GM23248 (cell line): ENCODE measurements at regions not wholly inside any gene's neighbourhood (a gene's known extent, or its start where the extent isn't known, plus 50 kb on each side); places are given as distances from the start of the nearest gene placed in this dataset.

Experiments used
- EZH2 ChIP-seq: fragments of 200-600 bp; sonication (generic); IDR thresholded peaks from 2 replicates; pipeline ENCODE4 v1.6.1; 2018; ENCODE audit warnings: antibody characterized with exemption, mild to moderate bottlenecking; ENCODE audit not compliant: insufficient read depth, poor library complexity, severe bottlenecking
- EZH2phosphoT487 ChIP-seq: fragments of 200-600 bp; sonication (generic); IDR thresholded peaks from 2 replicates; pipeline ENCODE4 v1.6.1; 2018; ENCODE audit warnings: antibody characterized with exemption, moderate library complexity, mild to moderate bottlenecking, low read depth; ENCODE audit not compliant: insufficient read depth

DNA sequence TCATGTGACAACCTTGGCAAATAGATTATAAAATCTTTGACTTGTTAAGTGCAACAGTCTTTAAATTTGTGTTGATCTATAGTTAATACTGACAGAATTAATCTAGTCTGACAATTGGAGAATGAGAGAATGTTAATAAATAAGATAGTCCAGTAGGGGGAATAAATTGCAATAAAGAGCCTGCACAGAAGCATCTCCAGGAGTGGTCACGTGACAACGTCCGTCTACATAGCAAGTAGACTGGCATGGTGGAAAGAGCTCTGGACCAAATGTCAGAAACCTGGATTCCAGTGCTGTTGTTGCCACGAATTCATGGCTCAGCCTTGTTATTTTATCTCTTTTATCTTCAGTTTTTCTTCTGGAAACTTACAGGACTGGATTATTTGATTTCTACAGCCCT lies 436.5 kb downstream of the RAB28 start:
- TF ChIP-seq EZH2 (no peak), EZH2phosphoT487 (no peak)
